SU-DHL-6 (cell line): ENCODE measurements at regions not wholly inside any gene's neighbourhood (a gene's known extent, or its start where the extent isn't known, plus 50 kb on each side); places are given as distances from the start of the nearest gene placed in this dataset.
"Not testable (repeated sequence)": the region's sequence is repeated elsewhere in the genome, so short reads cannot be mapped to it uniquely, and the experiment has no call there.

Experiments
- H2AFZ ChIP-seq: fragments of 200-600 bp; sonication (generic); 2 replicates; pipeline ENCODE4 v1.6.1; 2014; ENCODE audit warnings: low read depth, mild to moderate bottlenecking, moderate library complexity, mixed read lengths, antibody characterized with exemption, low read length; ENCODE audit not compliant: severe bottlenecking
- H3F3A ChIP-seq: fragments of 200-600 bp; shearing (Covaris generic); 2 replicates; pipeline ENCODE4 v1.6.0; 2016; ENCODE audit warnings: antibody characterized with exemption, mild to moderate bottlenecking; ENCODE audit not compliant: insufficient read depth
- H3K27ac ChIP-seq: fragments of 200-600 bp; sonication (generic); 2 replicates; pipeline ENCODE4 v1.5.1; 2016; ENCODE audit warnings: low read depth, mild to moderate bottlenecking, low read length, moderate library complexity, mixed read lengths
- H3K27me3 ChIP-seq: fragments of 200-600 bp; sonication (generic), shearing (Covaris generic); 2 replicates; pipeline ENCODE4 v1.6.0; 2014; ENCODE audit warnings: mild to moderate bottlenecking, low read length
- H3K36me3 ChIP-seq: fragments of 200-600 bp; sonication (generic); 2 replicates; pipeline ENCODE4 v1.6.1; 2014; ENCODE audit warnings: mild to moderate bottlenecking, low read length, mixed read lengths
- H3K4me2 ChIP-seq: fragments of 300-600, 200-600 bp; shearing (Covaris generic), sonication (generic); 2 replicates; pipeline ENCODE4 v1.6.0; 2014; ENCODE audit warnings: low read length, low read depth, mild to moderate bottlenecking; ENCODE audit not compliant: poor library complexity, severe bottlenecking
- H3K4me3 ChIP-seq: fragments of 200-600 bp; sonication (generic); 2 replicates; pipeline ENCODE4 v1.5.1; 2014; ENCODE audit warnings: antibody characterized with exemption, low read length, mild to moderate bottlenecking, mixed read lengths; ENCODE audit not compliant: insufficient read depth, poor library complexity, severe bottlenecking
- H3K79me2 ChIP-seq: fragments of 200-600 bp; sonication (generic); 2 replicates; pipeline ENCODE4 v1.6.1; 2014; ENCODE audit warnings: mild to moderate bottlenecking, low read length, moderate library complexity; ENCODE audit not compliant: insufficient read depth
- H3K9ac ChIP-seq: fragments of 200-600 bp; sonication (generic); 2 replicates; pipeline ENCODE4 v1.7.0; 2014; ENCODE audit warnings: mild to moderate bottlenecking, low read length
- H3K9me2 ChIP-seq: fragments of 200-600 bp; sonication (generic); replicated peaks from 2 replicates; pipeline ENCODE4 v1.6.1; 2014; ENCODE audit warnings: low read length; ENCODE audit not compliant: insufficient read depth
- H3K9me3 ChIP-seq: fragments of 200-600 bp; sonication (generic); 2 replicates; pipeline ENCODE4 v1.6.1; 2014; ENCODE audit warnings: low read length, mixed read lengths; ENCODE audit not compliant: insufficient read depth
- H4K20me1 ChIP-seq: fragments of 200-600 bp; sonication (generic); 2 replicates; pipeline ENCODE4 v1.6.1; 2014; ENCODE audit warnings: low read depth, mild to moderate bottlenecking, antibody characterized with exemption, low read length, moderate library complexity, mixed read lengths
- CTCF ChIP-seq: fragments of 200-600 bp; sonication (generic); IDR thresholded peaks from one replicate; pipeline ENCODE4 v1.5.1; 2017; ENCODE audit warnings: antibody characterized with exemption, mild to moderate bottlenecking, low read length, moderate library complexity; ENCODE audit not compliant: insufficient read depth, poor library complexity, severe bottlenecking
- EZH2phosphoT487 ChIP-seq: fragments of 200-600 bp; sonication (generic), shearing (Covaris generic); conservative IDR thresholded peaks from 2 replicates; pipeline ENCODE4 v1.6.1; 2018; ENCODE audit warnings: mild to moderate bottlenecking, antibody characterized with exemption, low read length, moderate library complexity, mixed read lengths

GRCh38 chr10:3654980-3655379 is 130.0 kb downstream of the KLF6 start:
- H2AFZ ChIP-seq = no peak overlapping the region

GRCh38 chr10:3654496-3654895 is 130.5 kb downstream of the KLF6 start:
- H3K9me3 ChIP-seq = no peaks in the 10 kb centered on the region
- H4K20me1 ChIP-seq = no peaks in the 10 kb centered on the region
- H3K27me3 ChIP-seq = no peaks in the 10 kb centered on the region
- H3K4me3 ChIP-seq = no peak overlapping the region
- no peak for TF ChIP-seq CTCF
- TF ChIP-seq EZH2phosphoT487 = no peak
- H3K27ac ChIP-seq = no peak overlapping the region
- no peaks in the 10 kb centered on the region for H3K79me2 ChIP-seq
- H3K9me2 ChIP-seq = no peaks in the 10 kb centered on the region
- no peak overlapping the region for H3K4me2 ChIP-seq
- H2AFZ ChIP-seq = no peak overlapping the region
- no peak overlapping the region for H3K9ac ChIP-seq
- H3F3A ChIP-seq = no peaks in the 10 kb centered on the region
- H3K36me3 ChIP-seq = no peaks in the 10 kb centered on the region

More at GRCh38 chr10:3654980-3655379, 130.0 kb downstream of the KLF6 start:
- H3K9ac ChIP-seq = no peak overlapping the region
- H3K9me3 ChIP-seq = no peaks in the 10 kb centered on the region
- H3K36me3 ChIP-seq = no peaks in the 10 kb centered on the region
- H4K20me1 ChIP-seq = no peaks in the 10 kb centered on the region
- H3F3A ChIP-seq = no peaks in the 10 kb centered on the region
- H3K27me3 ChIP-seq = no peaks in the 10 kb centered on the region
- H3K79me2 ChIP-seq = no peaks in the 10 kb centered on the region
- H3K4me3 ChIP-seq = no peak overlapping the region
- H3K27ac ChIP-seq = no peak overlapping the region
- no peak overlapping the region for H3K4me2 ChIP-seq
- no peak for TF ChIP-seq EZH2phosphoT487
- TF ChIP-seq CTCF = no peak
- H3K9me2 ChIP-seq = no peaks in the 10 kb centered on the region

- not testable (repeated sequence) for H3K27me3 ChIP-seq, H3K4me3 ChIP-seq, H3K4me2 ChIP-seq, H4K20me1 ChIP-seq, H3K27ac ChIP-seq, H3K36me3 ChIP-seq, H2AFZ ChIP-seq, H3K79me2 ChIP-seq, H3K9me2 ChIP-seq, H3K9ac ChIP-seq, H3F3A ChIP-seq, H3K9me3 ChIP-seq
Measured at GRCh38 chr10:3653303-3653702, 131.7 kb downstream of the KLF6 start.

GRCh38 chr10:3652886-3653285 is 132.1 kb downstream of the KLF6 start:
- H3K4me3 ChIP-seq = no peak overlapping the region
- no peak overlapping the region for H3K9ac ChIP-seq

More at GRCh38 chr10:3652886-3653285, 132.1 kb downstream of the KLF6 start:
- H3K79me2 ChIP-seq = no peaks in the 10 kb centered on the region
- no peaks in the 10 kb centered on the region for H3K9me3 ChIP-seq
- H3K27ac ChIP-seq = no peak overlapping the region
- no peaks in the 10 kb centered on the region for H3K27me3 ChIP-seq
- no peak overlapping the region for H2AFZ ChIP-seq
- no peaks in the 10 kb centered on the region for H3K9me2 ChIP-seq
- H4K20me1 ChIP-seq = no peaks in the 10 kb centered on the region
- no peak for TF ChIP-seq CTCF
- no peaks in the 10 kb centered on the region for H3K36me3 ChIP-seq
- H3F3A ChIP-seq = no peaks in the 10 kb centered on the region
- H3K4me2 ChIP-seq = no peak overlapping the region
